ENCODE measurements at regions not wholly inside any gene's neighbourhood (a gene's known extent, or its start where the extent isn't known, plus 50 kb on each side); places are given as distances from the start of the nearest gene placed in this dataset.
"Not testable (repeated sequence)": the region's sequence is repeated elsewhere in the genome, so short reads cannot be mapped to it uniquely, and the experiment has no call there.

- DNase-seq (ENCODE audit: low read depth), result no peak
Observed at GRCh38 chr3:15851735-15852134, 54.0 kb upstream of the ANKRD28 start.

- DNase-seq (ENCODE audit: low read depth), result peak; percentile 30
Observed at GRCh38 chr3:15858547-15859506, 61.0 kb upstream of the ANKRD28 start.

GRCh38 chr3:15859507-15860013 is 61.8 kb upstream of the ANKRD28 start:
- DNase-seq (ENCODE audit: low read depth), result peak; percentile 55

GRCh38 chr3:15860014-15860934 is 62.5 kb upstream of the ANKRD28 start:
- DNase-seq (ENCODE audit: low read depth), result peak; percentile 27

- DNase-seq (ENCODE audit: low read depth), result peak; percentile 19
Observed at GRCh38 chr3:15861163-15861562, 63.4 kb upstream of the ANKRD28 start.

GRCh38 chr3:15872807-15873206 is 75.0 kb upstream of the ANKRD28 start:
- no peak for DNase-seq (ENCODE audit: low read depth)

- no peak for DNase-seq (ENCODE audit: low read depth)
Observed at GRCh38 chr3:15873415-15873814, 75.6 kb upstream of the ANKRD28 start.

GRCh38 chr3:15875016-15875689 is 77.4 kb upstream of the ANKRD28 start:
- no peak for DNase-seq (ENCODE audit: low read depth)

- no peak for DNase-seq (ENCODE audit: low read depth)
Observed at GRCh38 chr3:15876669-15877068, 78.9 kb upstream of the ANKRD28 start.

- no peak for DNase-seq (ENCODE audit: low read depth)
Observed at GRCh38 chr3:15877813-15878212, 80.0 kb upstream of the ANKRD28 start.

GRCh38 chr3:15879787-15880186 is 82.0 kb upstream of the ANKRD28 start:
- DNase-seq (ENCODE audit: low read depth), result not testable (repeated sequence)

GRCh38 chr3:15882577-15882976 is 84.8 kb upstream of the ANKRD28 start:
- DNase-seq (ENCODE audit: low read depth), result no peak

- DNase-seq (ENCODE audit: low read depth), result no peak
Observed at GRCh38 chr3:15884132-15884531, 86.4 kb upstream of the ANKRD28 start.

- no peak for DNase-seq (ENCODE audit: low read depth)
Observed at GRCh38 chr3:15886521-15886920, 88.7 kb upstream of the ANKRD28 start.

- DNase-seq (ENCODE audit: low read depth), result no peak
Observed at GRCh38 chr3:15887261-15887660, 89.5 kb upstream of the ANKRD28 start.

GRCh38 chr3:15889936-15890335 is 92.2 kb upstream of the ANKRD28 start:
- no peak for DNase-seq (ENCODE audit: low read depth)

GRCh38 chr3:15892311-15893227 is 94.8 kb upstream of the ANKRD28 start:
- peak; percentile 96 for DNase-seq (ENCODE audit: low read depth)

GRCh38 chr3:15894382-15894781 is 96.6 kb upstream of the ANKRD28 start:
- DNase-seq (ENCODE audit: low read depth), result no peak

- DNase-seq (ENCODE audit: low read depth), result no peak
Observed at GRCh38 chr3:15896500-15896899, 98.7 kb upstream of the ANKRD28 start.

GRCh38 chr3:15899388-15899787 is 101.6 kb upstream of the ANKRD28 start:
- DNase-seq (ENCODE audit: low read depth), result peak; percentile 78

GRCh38 chr3:15903164-15903563 is 105.4 kb upstream of the ANKRD28 start:
- peak; percentile 80 for DNase-seq (ENCODE audit: low read depth)

All from renal cortical epithelial cell (primary cell).